ENCODE measurements at regions not wholly inside any gene's neighbourhood (a gene's known extent, or its start where the extent isn't known, plus 50 kb on each side); places are given as distances from the start of the nearest gene placed in this dataset. TPM values are rescaled to one million over a fixed set of nuclear protein-coding genes. Genes with fewer than 3 reads are reported as not detected.
"Not testable (repeated sequence)": the region's sequence is repeated elsewhere in the genome, so short reads cannot be mapped to it uniquely, and the experiment has no call there.

DNA sequence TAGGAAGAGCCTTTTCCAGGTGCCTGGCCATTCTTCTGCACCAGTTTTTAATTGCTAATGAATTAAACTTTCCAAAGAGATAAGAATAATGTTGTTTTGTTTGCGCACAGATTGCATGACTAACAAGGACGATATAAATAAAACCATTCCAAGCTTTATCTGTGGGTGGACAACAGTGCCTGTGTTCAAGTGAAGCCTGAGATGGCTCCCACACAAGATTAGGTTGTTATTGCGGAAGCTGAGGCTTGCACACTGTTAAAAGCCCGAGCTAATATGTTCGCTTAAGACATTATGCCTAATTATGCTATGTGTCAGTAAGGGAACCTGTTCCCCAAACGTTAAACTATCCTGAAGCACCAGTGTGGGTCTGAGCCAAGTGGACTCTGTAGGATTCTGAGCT lies 58.5 kb upstream of the NBPF11 start:
- not testable (repeated sequence) for DNase-seq (ENCODE audit: low read depth)

DNA sequence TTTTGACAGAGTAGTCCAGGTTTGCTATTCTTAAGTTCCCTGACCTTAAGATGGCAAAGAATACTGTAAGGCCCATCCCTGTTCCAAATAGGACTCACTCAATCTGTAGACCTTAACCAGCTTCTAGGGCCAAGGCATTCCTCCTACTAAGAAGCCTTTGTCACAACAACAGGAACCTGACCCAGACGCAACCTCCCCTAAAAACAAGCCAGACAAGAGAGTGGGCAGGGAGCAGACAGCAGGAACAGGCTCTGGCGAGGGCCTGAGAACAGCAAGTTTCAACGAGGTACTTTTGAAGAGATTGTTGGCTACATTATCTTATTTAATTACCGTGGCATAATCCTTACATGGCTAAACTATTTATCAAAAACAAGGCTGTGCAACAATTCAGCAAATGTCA lies 58.1 kb upstream of the NBPF11 start:
- DNase-seq (ENCODE audit: low read depth), result not testable (repeated sequence)

DNA sequence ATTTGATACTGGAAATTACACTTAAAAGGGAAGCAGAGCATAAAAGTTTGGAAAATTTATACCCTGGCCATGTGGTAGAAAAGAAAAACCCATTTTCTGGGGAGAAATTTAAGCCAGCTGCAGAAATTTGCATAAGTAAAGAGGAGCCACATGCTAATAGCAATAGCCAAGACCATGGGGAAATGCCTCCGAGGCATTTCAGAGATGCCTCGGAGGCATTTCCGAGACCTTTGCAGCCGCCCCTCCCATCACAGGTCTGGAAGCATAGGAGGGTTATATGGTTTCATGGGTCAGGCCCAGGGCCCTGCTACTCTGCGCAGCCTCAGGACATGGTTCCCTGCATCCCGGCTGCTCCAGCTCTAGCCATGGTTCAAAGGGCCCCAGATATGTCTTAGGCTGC lies 49.9 kb upstream of the NBPF11 start:
- not testable (repeated sequence) for DNase-seq (ENCODE audit: low read depth)

Small RNAs in the stretch of these regions (microRNA-seq; reads per million reads assigned to microRNA genes)
- gene MIR5087, result not detected
- not detected for gene MIR6077
